GM08714 (cell line): ENCODE measurements at regions not wholly inside any gene's neighbourhood (a gene's known extent, or its start where the extent isn't known, plus 50 kb on each side); places are given as distances from the start of the nearest gene placed in this dataset.
"Not testable (repeated sequence)": the region's sequence is repeated elsewhere in the genome, so short reads cannot be mapped to it uniquely, and the experiment has no call there.

Experiments
- H3K4me3 ChIP-seq: fragments of 200-500 bp; sonication (Bioruptor generic); 2 replicates; pipeline ENCODE4 v1.5.1; 2014; ENCODE audit warnings: mild to moderate bottlenecking, low read length, inconsistent platforms
- ZNF274 ChIP-seq: IDR thresholded peaks from 2 replicates; pipeline ENCODE4 v1.6.1; 2012; ENCODE audit warnings: mild to moderate bottlenecking, low read depth, low read length

- no peak for TF ChIP-seq ZNF274
- no peak overlapping the region for H3K4me3 ChIP-seq
Measured at GRCh38 chr4:117014236-117014635, 71.1 kb downstream of the TRAM1L1 start.

DNA sequence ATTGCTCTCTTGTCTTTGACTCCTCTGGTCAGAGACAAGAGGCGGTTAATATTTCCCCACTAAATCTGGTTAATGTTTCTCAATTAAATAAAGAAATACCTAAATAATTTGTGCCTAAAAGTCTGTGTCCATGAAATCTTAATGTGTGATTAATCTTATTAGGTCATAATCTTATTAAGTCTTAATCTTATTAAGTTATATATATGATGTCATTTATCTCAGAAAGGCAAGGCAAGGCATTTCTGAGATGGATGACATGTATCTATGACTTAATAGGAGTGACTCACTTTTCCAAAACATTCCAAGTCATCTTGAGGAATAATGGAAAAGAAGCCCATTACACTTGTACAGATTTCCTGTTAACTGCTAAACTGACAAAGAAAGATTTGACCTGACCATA, 74.7 kb downstream of the TRAM1L1 start:
- TF ChIP-seq ZNF274 = no peak
- no peak overlapping the region for H3K4me3 ChIP-seq

DNA sequence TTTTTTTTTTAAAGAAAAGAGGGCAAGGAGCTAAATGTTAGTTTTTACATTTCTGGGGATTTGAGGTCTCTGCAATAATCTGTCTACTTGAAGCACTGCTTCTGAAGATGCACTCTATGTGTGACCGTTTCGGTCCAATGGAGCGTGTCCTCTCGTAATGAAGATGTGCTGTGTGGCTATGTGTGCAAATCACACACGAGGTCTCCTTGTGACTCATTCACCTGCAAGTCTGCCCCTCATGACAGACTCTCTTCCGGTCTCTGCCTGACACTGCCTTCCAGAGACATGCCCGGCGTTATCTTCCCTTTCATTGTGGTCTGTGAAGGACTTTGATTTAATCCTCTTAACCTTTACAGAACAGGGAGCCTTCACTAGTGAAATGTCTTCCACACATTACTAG, 84.3 kb downstream of the TRAM1L1 start:
- no peak for TF ChIP-seq ZNF274
- H3K4me3 ChIP-seq = no peak overlapping the region

GRCh38 chr4:116982656-116983055, 102.7 kb downstream of the TRAM1L1 start:
- no peak for TF ChIP-seq ZNF274
- H3K4me3 ChIP-seq = no peak overlapping the region

DNA sequence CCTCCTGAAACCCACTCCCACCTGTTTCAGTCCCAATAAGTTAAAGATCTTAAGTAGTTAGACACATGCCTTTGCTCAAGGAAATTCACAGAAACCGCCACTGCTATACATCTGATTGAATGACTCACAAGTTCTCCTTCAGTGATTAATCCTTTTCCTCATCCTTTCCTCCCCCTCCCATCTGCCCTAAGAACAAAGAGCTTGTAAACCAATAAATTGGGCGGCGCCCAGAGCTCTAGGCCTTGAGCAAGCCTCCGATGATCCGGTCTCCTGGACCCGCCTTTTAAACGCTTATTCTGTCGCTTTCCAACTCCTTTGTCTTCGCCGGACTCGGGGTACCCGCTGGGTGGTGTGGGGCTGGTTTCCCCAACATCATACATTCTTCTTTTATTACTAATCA, 104.9 kb downstream of the TRAM1L1 start:
- H3K4me3 ChIP-seq = not testable (repeated sequence)

DNA sequence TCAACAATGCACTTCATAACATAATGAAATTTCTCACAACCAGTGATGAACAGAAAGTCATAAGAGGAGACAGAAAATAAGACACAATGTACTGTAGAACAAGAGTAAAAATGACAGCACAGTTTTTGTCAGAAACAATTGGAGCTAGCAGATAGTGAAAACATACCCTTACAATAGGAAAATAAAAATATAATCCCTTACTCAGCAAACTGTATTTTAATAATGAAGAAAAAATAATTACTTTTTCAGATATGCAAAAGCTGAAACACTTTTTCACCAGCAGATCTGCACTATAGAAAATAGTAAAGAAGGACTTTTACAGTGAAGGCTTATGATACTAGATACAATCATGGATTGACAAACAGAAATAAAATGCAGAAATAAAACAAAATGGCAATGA, 126.3 kb downstream of the TRAM1L1 start:
- no peak overlapping the region for H3K4me3 ChIP-seq
- TF ChIP-seq ZNF274 = no peak

DNA sequence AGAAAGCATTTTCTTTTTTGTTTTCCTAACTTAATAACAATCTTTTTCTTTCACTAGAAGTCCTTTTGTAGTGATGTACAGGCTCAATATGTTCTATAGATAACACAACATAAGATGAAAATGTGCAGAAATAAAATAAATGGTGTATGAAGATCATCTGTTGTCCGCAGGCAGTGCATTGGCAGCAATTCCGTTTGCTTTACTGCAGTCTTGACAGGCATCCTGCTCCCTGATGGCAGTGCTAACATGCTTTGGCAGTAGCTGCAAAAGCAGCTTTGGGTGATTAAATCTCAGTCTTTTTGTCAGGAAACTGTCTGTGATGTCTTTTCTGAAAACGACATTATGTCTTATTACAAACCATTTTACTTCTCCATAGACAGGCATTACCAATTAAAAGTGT, 131.4 kb downstream of the TRAM1L1 start:
- no peak overlapping the region for H3K4me3 ChIP-seq
- TF ChIP-seq ZNF274 = no peak

GRCh38 chr4:116952530-116953136, 132.7 kb downstream of the TRAM1L1 start:
- H3K4me3 ChIP-seq = no peak overlapping the region
- TF ChIP-seq ZNF274 = no peak

- TF ChIP-seq ZNF274 = no peak
- H3K4me3 ChIP-seq = no peak overlapping the region
Measured at GRCh38 chr4:116949856-116950255, 135.5 kb downstream of the TRAM1L1 start.

DNA sequence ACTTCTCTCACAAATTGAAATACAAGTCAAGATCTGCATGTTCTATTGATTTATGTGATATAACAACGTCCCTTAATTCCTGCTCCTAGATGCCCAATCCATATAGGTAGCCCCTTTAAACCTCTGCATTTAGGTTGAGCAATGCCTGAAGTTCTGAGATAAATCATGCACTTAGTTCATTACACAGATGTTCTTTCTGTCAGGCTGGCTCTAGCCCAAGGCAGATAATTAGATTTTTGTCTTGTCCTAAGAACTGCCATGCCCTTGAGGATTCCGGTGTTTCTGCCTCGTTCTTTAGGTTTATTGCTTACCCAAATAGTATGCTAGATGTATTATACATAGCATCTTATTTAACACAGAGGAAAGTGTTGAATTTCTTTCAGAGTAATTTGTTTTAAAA, 143.1 kb downstream of the TRAM1L1 start:
- no peak overlapping the region for H3K4me3 ChIP-seq
- no peak for TF ChIP-seq ZNF274

DNA sequence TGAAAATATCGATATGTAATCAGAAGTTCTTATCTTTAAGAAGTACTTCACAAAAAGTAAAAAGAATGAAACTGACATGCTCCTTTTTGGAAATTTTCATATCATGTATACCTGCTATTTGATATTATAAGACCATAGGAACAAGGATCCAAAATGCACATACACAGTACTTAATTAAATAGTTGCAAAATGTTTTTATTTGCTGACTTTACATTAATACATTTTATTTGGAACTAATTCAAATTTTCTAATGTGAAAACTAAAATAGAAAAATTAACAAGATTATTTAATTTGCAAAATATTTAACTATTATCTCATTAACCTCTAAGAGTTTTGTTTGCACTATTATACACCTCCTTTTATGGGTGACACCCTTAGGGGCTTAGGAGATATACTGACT, 155.0 kb downstream of the TRAM1L1 start:
- no peak overlapping the region for H3K4me3 ChIP-seq
- no peak for TF ChIP-seq ZNF274

DNA sequence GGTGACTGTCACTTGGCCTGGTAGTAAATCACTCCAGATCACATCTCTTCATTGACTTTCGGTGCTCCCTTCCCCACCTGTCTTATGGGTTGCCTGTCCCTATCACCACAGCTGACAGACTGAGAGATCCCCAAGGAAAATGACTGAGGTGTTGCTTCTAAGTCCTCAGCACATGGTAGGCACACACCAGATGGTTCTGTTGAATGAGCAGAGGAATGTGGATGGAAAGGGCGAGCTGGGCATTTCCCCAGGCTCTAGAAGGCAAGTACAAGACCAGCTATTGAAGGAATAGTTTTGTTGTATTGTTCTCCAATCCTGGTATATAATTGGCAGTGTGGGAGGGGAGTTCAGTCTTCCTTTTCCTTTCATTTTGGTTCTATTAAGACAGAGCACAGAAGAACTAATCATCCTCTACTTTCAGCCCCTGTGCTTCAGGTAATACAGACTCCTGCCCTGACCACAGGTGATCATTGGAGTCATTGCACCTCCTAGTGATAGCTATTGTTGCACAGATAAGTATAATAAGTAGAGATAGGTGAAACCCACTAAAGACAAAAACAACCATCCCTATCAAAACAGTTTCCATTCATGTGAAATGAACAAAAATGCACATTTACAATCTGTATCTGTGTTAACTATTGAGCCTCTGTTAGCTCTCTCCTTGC, 158.6 kb downstream of the TRAM1L1 start:
- TF ChIP-seq ZNF274 = no peak
- H3K4me3 ChIP-seq = no peak overlapping the region

- no peak for TF ChIP-seq ZNF274
- H3K4me3 ChIP-seq = no peak overlapping the region
Measured at GRCh38 chr4:116925900-116926457, 159.4 kb downstream of the TRAM1L1 start.

DNA sequence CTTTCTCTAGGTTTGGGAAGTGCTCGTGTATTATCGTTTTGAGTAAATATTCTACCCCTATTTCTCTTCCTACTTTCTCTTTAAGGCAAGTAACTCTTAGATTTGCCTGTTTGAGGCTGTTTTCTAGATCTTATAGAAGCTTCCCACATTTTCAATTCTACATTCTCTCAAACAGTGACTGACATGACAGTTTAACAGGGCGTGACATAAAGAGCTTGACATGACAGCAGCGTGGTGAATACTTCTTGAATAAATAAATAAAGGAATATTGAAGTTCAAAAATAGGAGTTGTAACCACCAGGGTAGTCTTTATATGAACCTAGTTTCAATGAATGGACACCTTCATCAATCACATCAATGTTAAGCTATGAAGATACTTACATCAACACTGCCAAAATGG, 162.0 kb downstream of the TRAM1L1 start:
- no peak overlapping the region for H3K4me3 ChIP-seq
- TF ChIP-seq ZNF274 = no peak

GRCh38 chr4:116913451-116913850, 171.9 kb downstream of the TRAM1L1 start:
- H3K4me3 ChIP-seq = no peak overlapping the region
- TF ChIP-seq ZNF274 = no peak

GRCh38 chr4:116906758-116907157, 178.6 kb downstream of the TRAM1L1 start:
- TF ChIP-seq ZNF274 = no peak
- H3K4me3 ChIP-seq = no peak overlapping the region
